Endothelial cell of hepatic sinusoid (primary cell): ENCODE measurements at regions not wholly inside any gene's neighbourhood (a gene's known extent, or its start where the extent isn't known, plus 50 kb on each side); places are given as distances from the start of the nearest gene placed in this dataset.
"Not testable (repeated sequence)": the region's sequence is repeated elsewhere in the genome, so short reads cannot be mapped to it uniquely, and the experiment has no call there.

Source experiments
- in situ Hi-C: cut with HindIII; loops from 2 replicates; pipeline ENCODE4 v1.10.0; 2017; ENCODE audit warnings: low sequenced_read_pairs

DNA sequence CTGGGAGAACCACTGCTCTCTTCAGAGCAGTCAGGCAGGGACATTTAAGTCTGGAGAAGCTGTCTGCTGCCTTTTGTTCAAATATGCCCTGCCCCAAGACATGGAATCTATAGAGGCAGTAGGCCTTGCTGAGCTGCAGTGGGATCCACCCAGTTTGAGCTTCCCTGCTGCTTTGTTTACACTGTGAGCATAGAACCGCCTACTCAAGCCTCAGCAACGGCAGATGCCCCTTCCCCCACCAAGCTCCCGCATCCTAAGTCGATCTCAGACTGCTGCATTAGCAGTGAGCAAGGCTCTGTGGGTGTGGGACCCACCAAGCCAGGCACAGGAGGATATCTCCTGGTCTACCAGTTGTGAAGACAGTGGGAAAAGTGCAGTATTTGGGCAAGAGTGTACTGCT is 54.6 kb upstream of the POGK start:
- in situ Hi-C loops, result not testable (repeated sequence)

DNA sequence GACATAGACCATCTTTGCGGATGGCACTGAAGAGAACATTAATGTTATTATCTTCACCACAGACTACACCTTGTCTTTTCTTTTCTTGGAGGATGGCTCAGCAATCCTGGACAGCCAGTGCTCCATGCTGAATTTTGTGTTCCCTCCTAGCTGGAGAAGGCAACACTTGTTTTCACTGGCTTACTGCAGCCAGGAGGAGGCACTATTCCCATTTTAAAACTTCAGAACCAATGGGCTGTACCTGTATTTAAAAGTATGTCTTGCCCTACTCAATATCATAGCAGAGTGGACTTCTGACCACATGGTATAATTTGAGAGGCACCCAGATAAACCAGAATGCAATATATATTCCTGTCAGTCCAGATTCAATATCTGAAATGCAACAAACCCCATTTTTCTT is 53.3 kb upstream of the POGK start:
- in situ Hi-C loops, result no loop called here

DNA sequence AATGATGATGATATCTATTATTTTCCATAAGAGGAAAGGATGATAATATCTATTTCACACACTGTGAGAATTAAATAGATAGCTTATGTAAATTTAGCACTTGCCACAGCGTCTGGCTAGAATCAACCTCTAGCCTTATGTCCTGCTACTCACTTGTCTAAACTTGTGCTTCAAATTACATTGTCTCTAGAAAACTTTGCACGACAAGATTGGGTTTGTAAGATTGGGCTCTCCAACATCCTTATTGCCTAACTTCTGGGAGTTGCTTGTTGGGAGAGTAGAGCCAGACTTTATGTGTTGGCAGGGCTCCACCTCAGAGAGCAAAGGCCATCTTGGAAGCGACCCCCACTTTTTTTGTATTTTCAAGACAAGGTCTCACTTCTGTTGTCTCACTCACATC is 50.0 kb upstream of the POGK start:
- in situ Hi-C loops, result no loop called here
